ENCODE measurements at regions not wholly inside any gene's neighbourhood (a gene's known extent, or its start where the extent isn't known, plus 50 kb on each side); places are given as distances from the start of the nearest gene placed in this dataset.

DNA sequence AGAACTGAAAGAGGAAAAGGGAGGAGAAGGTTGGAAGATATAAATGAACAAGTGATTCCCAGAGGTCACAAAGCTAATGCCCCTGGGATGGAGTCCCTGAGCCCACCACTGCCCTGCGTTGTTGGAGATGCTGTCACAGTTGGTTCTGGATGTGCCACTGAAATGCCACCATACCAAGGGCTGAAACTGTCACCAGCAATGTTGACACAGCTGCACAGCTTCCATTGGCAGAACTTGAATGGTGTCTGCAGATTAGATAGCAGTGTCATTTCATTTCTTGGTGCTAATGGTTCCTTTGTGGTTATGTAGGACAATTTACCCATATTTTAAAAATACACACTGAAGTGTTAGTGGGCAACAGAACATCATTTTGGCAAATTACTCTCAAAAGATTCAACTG, 120.7 kb downstream of the TBXT start:
- no peak for DNase-seq

DNA sequence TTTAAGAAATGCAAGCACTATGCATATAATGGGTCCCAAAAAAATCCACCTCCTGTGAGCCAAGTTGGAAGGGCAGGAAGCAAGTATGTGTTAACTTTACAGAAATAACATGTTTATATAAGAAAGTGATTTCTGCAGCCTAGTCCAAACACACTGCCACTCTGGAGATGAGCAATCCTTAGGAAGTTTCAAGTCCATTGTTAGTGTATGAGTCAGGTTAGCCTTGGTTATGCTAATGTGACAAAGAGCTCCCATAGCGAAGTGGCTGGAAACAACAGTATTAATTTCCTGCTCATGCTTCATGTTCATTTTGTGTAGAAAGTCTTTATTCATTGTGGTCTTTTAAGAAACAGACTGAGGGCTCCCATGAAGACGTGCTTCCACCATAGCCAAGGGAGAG, 121.4 kb downstream of the TBXT start:
- no peak for DNase-seq

DNA sequence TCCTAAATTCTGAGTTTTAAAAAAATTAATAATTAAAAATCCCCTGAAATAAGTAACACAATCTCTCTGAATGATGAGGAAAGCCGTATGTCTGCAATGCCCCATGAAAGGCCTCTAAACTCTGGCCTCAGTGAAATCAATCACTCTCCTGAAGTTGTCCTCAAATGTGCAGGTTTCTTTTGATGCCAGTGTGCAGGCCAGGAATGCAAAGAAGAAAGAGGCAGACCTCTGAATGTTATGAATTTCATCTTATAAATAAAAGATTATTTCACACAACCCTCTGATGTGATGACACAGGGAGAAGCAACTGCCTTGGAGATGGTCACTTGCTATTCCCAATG, 121.8 kb downstream of the TBXT start:
- DNase-seq, result no peak

DNA sequence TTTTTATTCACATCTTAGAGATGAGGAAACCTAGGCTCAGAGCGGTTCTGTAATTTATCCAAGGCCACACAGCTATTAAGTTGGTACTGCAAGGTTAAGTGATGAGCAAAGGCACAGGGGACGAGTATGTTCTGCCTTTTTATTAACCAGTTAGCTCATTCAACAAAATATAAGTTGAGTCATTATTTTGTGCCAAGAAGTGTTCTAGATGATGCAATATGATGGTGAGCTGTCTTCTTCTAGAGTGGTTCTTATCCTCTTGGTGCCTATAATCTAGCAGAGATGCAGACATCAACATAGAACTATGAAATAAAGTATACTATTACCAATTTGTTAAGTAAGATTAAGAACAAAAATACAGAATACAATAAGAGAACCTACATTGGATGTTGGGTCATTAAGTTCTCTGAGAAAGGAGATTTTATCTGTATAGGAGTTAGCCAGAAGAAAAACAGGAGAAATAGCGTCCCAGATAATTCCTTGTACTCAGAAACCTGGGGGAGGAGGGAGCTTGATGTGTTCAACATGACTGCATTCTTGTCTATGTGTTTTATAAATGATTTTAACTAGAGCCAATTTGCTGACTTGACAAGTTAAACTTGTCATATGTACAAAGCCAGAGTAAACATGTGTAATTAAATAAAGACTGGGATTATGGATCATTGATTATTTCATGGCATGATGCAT, 122.3 kb downstream of the TBXT start:
- no peak for DNase-seq

DNA sequence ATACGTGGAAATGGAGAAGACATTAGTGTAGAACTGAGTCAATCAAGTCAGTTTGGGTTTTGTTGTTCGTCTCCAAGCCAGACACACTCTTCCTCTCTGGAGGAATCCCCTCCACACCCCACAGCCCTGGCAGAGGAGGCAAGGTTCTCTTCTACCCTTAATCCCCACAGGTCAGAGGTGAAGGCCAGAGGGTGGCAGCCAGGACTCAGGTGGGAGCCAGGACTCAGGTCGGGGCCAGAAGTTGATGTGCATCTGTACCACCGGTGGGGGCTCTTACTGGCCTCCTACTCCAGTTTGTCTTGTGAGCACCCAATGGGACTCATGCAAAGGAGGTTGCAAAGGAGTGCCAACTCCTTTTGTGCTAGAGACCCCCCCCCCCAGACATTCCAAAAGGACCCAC, 126.4 kb downstream of the TBXT start:
- no peak for DNase-seq

DNA sequence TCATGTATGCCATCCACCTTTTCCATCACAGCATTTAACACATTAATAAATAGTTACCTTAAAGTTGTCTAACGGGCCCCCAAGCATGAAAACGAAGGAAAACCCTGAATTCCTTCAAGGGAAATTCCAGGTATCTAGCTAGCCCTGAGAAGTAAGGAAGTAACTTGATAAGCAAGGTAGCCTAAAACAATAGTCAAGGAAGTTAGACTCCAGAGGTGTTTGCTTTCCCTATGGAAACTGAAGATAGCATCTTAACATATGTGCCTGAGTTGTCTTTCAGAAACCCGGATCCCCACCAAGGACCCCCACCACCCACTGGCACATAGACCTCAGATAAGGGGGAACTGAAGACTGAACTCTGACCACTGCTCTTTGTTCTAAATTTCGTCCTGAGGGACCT, 127.4 kb downstream of the TBXT start:
- DNase-seq, result no peak

DNA sequence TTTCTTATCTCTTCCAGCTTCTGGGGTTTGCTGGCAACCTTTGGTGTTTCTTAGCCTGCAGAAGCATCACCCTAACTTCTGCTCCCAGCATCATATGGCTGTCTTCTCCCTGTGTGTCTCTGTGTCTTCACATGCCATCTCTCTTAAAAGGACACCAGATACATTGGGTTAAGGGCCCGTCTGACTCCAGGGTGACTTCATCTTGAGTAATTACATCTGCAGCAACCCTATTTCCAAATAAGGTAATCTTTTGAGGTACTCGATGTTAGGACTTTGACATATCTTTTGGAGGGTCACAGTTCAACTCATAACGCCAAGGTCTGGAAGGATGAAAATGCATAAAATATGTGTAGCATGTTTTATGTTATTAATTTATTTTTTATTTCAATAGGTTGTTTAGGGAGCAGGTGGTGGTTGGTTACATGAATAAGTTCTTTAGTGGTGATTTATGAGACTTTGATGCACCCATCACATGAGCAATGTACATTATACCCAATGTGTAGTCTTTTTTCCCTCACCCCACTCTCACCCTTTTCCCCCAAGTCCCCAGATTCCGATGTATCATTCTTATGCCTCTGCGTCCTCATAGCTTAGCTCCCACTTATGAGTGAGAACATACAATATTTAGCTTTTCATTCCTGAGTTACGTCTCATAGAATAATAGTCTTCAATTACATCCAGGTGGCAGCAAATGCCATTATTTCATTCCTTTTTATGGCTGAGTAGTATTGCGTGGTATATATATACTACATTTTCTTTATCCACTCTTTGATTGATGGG, 131.1 kb downstream of the TBXT start:
- DNase-seq, result no peak

DNA sequence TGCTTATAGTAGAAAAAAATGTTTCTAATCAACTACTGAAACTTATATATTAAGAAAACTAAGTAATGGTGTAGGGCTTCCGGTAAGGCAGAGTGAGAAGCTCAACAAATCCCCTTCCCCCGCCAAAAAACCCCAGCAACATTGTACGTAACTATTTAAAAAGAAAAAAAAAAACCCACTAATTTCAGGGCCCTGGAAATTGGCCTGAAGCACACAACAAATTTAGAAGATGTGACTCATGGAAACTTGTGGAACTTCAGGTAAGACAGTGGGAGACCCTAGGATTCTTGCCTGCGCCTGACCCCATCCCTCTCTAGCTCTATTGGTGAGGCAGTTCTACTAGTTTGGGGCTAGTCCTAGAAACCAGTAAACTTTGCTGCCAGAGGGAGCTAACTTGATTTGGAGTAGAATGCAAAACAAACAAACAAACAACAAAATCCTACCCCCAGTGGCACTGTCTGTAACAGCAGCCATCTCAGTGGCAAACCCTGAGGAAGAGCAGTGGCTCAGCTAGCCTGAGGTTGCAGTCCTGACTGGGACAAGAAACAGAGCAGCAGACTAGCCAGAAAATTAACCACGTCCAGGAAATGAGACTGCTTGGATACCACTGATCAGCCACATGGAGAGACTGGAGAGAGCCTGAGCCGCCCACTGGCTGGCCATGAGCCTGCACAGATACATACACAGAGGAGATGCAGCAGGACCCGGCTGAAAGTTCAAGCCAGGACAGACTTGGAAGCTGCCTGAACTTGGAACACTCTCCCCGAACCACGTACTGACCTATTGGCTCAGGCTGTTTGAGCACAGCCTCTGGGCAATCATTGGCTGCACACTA, 135.1 kb downstream of the TBXT start:
- no peak for DNase-seq

DNA sequence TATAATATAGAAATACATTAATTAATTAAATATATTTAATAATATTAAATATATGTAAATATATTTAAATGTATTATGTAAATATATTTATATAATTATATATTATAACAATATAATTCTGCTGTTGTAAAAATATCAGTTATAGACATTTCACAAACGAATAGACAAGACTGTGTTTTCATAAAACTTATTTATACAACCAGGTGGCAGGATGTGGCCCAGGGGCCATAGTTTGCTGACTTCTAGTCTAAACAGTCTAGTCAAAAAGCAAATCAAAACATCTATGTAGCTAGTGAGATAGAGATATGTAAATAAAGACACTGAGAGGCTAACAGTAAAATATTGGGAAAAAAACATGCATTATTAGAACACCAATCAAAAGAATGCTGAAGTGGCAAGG, 136.4 kb downstream of the TBXT start:
- DNase-seq, result no peak

DNA sequence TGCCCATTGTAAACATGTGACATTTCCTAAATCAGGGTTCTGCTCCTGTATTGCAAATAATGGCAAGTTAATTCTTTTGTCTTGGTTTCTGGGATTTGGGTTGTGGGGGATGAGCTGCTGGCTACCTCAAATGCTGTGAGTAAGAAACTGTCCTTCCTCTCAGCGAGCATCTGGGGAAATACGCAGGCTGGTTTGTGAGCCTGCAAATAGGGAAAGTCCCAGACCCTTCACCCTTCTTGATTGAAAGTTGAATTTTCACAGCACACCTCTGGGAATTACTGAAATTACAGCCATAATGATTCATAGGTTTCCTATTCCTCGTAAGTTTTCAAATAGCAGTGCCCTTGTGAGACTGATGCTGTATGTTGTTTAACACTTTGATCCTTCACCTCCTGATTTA, 138.1 kb downstream of the TBXT start:
- no peak for DNase-seq

DNA sequence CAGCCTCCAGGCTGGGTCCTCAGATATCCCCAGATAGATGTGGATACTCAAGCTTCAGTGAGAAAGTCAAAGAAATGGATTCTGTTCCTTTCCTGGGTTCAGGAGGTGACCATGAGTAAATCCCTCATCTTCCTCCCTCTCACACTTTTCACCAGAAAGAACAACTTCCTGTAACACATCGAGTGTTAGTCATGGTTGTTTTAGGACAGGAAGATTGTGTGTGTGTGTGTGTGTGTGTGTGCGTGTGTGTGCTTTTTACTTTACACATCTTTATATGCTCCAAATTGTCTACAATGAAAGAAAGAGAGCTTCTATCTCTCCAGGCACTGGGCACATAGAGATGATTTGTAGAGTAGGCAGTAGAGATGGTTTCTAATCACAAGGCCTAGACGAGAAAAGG, 139.9 kb downstream of the TBXT start:
- DNase-seq, result no peak

DNA sequence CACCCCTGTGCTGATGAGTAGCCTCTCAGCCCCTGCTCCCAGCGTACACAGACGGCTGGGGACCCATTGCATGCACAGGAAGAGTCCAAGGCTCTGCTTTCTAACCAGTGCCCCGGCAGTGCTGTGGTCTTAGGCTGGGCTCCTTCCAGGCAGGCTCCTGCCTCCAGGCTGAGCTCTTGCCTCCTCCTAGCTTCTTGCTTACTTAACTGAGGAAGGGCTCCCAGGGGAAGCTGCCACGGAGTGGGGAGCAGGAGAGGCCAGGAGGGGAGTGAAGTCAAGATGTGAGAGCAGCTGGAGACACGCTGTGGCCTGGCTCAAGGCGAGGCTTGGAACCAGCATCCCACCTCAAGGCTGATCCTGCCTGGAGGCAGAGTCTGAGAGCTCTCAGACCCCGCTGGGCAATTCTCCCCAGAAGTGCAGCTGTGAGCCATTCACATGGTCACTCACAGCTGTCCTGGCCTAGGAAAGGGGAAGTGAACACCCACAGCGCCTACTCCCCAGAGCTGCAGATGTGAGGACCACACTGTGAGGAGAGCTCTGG, 141.0 kb downstream of the TBXT start:
- DNase-seq, result no peak

DNA sequence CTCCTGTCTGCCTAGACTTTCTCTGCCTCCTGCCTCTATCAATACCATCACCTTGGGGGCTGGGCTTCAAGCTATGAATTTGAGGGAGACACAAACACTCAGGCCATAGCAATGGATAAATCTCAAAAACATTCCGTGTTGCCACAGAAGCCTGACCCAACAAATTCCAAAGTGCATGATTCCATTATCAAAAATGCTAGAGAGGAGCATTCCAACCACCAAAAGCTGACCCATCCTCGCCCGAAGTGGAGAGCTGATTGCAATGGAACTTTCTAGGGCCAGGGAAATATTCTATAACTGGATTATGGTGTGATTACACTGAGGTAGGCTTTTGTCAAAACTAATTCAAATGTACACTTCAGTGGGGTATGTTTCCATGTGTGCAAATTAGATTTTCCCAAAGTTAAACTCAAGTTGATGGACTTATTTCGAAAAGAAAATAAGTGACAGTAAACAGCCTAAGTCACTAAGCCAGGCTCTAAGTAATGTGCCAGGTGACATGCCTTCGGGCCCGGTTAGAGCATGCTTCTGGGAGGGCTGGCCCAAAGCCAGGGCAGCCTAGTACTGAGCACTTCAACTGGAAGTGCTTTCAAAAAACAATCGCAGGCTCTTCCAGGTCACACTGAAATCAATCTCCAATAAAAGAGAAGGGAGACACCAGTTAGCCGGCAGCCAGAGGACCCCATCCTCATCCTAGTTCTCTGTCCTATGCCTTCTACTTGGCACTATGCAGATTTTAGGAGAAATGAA, 142.3 kb downstream of the TBXT start:
- no peak for DNase-seq

DNA sequence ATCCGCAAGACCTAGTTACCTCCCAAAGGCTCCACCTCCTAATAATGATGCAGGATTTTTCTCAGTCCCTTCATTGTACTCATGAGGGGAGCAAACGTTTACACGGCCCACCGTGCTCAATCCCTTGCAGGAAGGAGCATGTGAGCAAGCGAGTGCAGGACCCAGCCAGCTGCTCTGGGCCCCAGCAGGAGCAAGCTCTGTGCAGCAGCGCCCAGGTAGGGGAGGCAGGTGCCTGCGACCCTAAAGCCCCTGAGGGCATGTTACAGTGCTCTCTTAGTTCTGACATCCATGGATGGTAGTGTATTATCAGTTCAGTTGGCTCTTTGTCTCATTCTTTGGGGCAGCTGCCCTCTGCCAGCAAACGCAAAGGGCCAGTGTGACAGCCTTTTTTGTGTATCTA, 143.4 kb downstream of the TBXT start:
- no peak for DNase-seq

DNA sequence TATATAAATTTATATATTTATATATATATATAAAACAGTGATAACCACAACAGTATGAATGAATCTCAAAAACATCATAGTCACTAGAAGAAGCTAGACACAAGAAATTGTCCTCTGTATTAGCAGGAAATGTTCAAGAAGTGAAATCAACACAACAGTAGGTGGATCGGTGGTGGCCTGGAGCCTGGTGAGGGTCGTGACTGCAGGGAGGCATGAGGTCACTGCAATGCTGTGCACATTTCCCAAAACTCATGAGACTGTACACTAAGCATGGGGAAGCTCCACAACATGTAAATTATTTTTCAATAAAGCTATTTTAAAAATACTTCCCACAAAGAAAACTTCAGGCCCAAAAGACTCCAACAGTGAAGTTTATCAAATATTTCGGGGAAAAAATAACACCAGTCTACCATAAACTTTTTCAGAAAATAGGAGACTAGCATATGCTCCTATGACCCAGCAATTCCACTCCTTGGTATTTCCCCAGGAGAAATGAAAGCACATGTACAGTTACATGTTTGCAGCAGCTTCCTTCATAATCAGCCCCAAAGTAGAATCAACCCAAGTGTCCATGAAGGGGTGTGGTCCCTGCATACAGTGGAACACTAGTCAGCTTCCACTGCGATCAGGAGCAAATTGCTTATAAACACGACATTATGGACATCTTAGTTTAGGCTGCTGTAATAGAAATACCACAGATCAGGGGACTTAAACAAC, 144.2 kb downstream of the TBXT start:
- DNase-seq, result no peak

DNA sequence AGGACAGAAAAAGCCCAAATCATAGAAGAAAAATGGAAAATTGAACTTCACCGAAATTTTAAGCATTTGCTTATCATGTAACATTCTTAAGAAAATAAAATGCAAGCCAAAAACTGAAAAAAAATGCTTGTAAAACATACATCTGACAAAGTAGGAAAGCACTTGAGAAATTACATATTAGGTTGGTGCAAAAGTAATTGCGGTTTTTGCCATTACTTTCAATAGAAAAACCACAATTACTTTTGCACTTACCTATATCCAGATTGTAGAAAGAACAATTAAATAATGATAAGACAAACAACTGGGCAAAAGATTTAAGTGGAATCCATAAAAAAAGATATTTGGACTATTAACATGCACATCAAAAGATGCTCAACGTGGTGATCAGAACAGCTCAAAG, 146.2 kb downstream of the TBXT start:
- DNase-seq, result no peak

DNA sequence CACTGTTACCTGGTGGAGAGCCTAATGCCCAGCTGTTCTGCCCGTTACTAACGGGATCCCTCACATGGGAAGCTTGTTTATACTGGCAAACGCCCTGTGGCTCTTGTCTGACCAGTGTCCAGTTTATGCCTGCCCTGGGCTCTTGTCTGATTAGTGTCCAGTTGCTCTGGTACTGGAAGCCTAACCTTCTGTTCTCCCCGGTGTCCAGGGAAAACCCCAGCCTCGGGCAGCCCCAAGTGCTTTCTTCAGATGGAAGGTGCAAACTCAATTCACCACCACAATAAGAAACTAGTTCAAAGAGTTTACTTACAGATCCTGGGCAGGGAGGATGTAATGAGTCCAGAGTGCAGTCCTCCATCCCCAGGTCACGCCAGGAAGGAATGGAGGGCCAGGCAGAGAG, 148.4 kb downstream of the TBXT start:
- no peak for DNase-seq

DNA sequence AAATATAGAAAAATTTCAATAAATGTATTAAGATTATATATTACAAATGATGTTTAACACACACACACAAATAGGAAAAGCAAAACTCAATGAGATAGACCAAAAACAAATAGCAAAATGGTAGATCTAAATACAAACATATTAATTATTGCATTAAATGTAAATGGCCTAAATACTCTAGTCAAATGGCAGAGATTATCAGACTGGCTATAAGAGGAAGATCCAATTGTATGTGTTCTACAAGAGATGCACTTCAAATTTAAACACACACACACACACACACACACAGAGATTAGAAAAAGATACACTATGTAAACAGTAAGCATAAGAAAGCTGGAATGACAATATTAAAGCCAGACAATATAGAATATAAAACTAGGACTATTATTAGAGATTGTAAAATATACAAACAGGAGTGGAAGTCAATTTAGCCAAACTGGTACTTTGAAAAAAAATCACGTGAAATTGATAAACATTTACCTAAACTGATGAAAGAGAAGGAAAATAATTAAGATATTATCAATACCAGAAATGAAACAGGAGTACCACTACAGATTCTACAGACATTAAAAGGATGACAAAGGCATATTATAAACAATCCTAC, 150.5 kb downstream of the TBXT start:
- no peak for DNase-seq

DNA sequence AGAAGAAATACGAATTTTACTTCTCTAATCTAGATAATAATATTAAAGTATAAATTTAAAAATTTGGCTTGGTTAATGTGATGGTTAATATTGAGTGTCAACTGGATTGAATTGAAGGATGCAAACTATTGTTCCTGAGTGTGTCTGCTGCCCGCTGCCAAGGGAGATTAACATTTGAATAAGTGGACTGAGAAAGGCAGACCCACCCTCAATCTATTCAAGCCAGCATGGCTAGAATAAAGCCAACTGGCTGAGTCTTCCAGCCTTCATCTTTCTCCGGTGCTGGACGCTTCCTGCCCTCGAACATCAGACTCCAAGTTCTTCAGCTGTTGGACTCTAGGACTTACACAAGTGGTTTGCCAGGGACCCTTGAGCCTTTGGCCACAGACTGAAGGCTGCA, 152.7 kb downstream of the TBXT start:
- no peak for DNase-seq

DNA sequence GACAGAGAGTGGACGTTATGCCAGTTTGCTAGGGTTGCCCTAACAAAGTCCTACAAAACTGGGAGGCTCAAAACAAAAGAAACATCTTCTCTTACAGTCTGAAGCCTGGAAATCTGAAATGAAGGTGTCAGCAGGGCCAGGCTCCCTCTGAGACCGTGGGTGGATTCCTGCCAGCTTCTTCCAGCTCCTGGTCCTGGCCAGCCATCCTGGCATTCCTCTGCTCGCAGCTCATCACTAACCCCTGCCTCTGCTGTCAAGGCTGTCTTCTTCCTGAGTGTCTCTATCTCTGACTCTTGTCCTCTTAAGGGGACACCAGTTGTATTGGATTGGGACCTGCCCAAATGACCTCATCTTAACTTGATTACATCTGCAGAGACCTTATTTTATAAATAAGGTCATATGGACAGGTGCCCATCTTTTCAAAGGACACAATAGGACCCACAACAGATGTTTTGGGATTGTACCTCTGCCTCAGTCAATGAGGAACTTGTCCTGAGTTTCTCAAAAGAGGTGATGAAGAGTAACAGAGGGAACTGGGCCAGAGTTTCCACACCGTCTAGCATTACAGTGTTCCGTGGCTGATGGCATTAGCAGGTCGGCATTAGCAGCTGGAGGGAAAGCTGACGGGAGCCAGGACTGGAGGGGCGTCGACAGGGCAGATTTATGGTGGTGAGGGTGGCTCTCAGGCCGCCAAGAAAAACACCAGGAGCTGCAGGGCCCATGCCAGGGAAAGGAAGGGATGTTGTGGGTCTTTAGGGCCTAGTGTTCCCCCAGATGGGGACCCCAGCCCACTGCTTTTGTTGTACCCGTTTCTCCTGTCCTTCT, 157.3 kb downstream of the TBXT start:
- DNase-seq, result no peak

Measured in cerebellar nuclear complex (tissue), 1 donor.